Fibroblast of lung (primary cell): ENCODE measurements at regions not wholly inside any gene's neighbourhood (a gene's known extent, or its start where the extent isn't known, plus 50 kb on each side); places are given as distances from the start of the nearest gene placed in this dataset.

Source experiments
- DNase-seq, 2 donors: peaks; one replicate each; pipeline versions ENCODE4 v3.0.0 to v3.0.0-alpha.2; 2010; ENCODE audit warnings: low read depth in 2 of 2
- H2AFZ ChIP-seq: 2 replicates; pipeline ENCODE4 v1.5.1; 2012; ENCODE audit warnings: low read length, control low read depth, inconsistent platforms
- H3K27ac ChIP-seq: 2 replicates; pipeline ENCODE4 v1.5.1; 2011; ENCODE audit warnings: low read length, control low read depth; ENCODE audit not compliant: insufficient read depth
- H3K27me3 ChIP-seq: 2 replicates; pipeline ENCODE4 v1.5.1; 2011; ENCODE audit warnings: mild to moderate bottlenecking, low read length; ENCODE audit not compliant: control insufficient read depth, insufficient read depth
- H3K36me3 ChIP-seq: 2 replicates; pipeline ENCODE4 v1.5.1; 2011; ENCODE audit warnings: low read length; ENCODE audit not compliant: control insufficient read depth, insufficient read depth
- H3K4me1 ChIP-seq: 2 replicates; pipeline ENCODE4 v1.5.1; 2011; ENCODE audit warnings: low read length; ENCODE audit not compliant: control insufficient read depth, insufficient read depth; ENCODE audit errors: extremely low read depth
- H3K4me2 ChIP-seq: 2 replicates; pipeline ENCODE4 v1.5.1; 2011; ENCODE audit warnings: low read length, control low read depth; ENCODE audit not compliant: insufficient read depth; ENCODE audit errors: extremely low read depth
- H3K4me3 ChIP-seq, 4 experiments: fragments of 200-600 bp in 1 of 4; sonication (generic) in 1 of 4; replicated peaks in 1 of 4; 2 replicates each; pipeline ENCODE4 v1.5.1; 2011 to 2016; ENCODE audit warnings: low read length in 4 of 4, low read depth in 3 of 4, mild to moderate bottlenecking in 3 of 4, control low read depth in 2 of 4, inconsistent platforms in 1 of 4, mixed read lengths in 1 of 4; ENCODE audit not compliant: insufficient read depth in 1 of 4; ENCODE audit errors: control extremely low read depth in 1 of 4
- H3K79me2 ChIP-seq: 2 replicates; pipeline ENCODE4 v1.5.1; 2012; ENCODE audit warnings: mild to moderate bottlenecking, low read length, inconsistent platforms; ENCODE audit not compliant: control insufficient read depth, insufficient read depth
- H3K9ac ChIP-seq: 2 replicates; pipeline ENCODE4 v1.5.1; 2011; ENCODE audit warnings: mild to moderate bottlenecking, low read length, control low read depth; ENCODE audit not compliant: insufficient read depth
- H3K9me3 ChIP-seq: 2 replicates; pipeline ENCODE4 v1.5.1; 2012; ENCODE audit warnings: low read depth, low read length; ENCODE audit not compliant: control insufficient read depth, insufficient read depth
- H4K20me1 ChIP-seq: 2 replicates; pipeline ENCODE4 v1.5.1; 2011; ENCODE audit warnings: low read length; ENCODE audit not compliant: control insufficient read depth, insufficient read depth; ENCODE audit errors: extremely low read depth
- CTCF ChIP-seq, 2 donors: IDR thresholded peaks in 1 of 2; conservative IDR thresholded peaks in 1 of 2; 1 replicate in 1 of 2; 2 replicates in 1 of 2; pipeline ENCODE4 v1.5.1; 2011 to 2012; ENCODE audit warnings: low read length in 2 of 2, control low read depth in 1 of 2, inconsistent platforms in 1 of 2, low read depth in 1 of 2, mild to moderate bottlenecking in 1 of 2
- EZH2 ChIP-seq: IDR thresholded peaks from 2 replicates; pipeline ENCODE4 v1.5.1; 2012; ENCODE audit warnings: low read length, control low read depth, mild to moderate bottlenecking; ENCODE audit errors: missing control alignments

DNA sequence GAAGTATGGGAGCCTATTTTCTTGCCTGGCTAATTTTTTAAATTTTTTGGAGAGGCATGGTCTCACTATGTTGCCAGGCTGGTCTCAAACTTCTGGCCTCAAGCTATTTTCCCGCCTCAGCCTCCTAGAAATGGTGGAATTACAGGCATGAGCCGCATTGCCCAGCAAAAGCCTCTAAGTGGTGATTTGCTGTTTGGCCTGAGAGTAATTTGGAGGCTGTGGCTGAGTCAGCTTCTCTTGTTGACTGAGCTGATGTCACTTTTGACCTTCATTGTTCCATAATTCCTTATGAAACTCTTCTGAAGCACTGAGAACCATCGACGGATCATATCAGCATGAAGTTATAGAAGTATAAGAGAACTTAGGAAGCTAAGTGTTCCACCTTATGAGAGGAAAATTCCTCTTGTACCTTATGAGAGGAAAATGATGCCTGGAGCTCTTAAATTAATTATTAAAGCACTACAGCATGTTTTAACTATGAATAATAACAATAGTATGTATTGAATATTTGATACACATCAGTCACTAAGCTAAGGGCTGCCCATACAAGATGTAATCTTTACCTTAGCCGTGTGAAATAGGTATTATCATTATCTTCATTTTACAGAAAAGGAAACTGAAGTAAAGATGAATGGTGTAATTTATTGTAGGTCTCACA is 220.8 kb upstream of the MON1B start:
- Histone ChIP-seq H3K9me3 (no peaks in the 10 kb centered on the region), H3K36me3 (no peaks in the 10 kb centered on the region), H3K4me1 (no peaks in the 10 kb centered on the region), H3K79me2 (no peaks in the 10 kb centered on the region), H2AFZ (no peak overlapping the region), H3K27me3 (no peaks in the 10 kb centered on the region), H3K4me3 (no peak overlapping the region), H3K4me2 (no peak overlapping the region), H3K9ac (no peak overlapping the region), H3K27ac (no peak overlapping the region), H4K20me1 (no peaks in the 10 kb centered on the region)
- TF ChIP-seq EZH2 (no peak), CTCF (conservative IDR thresholded peaks at IDR 0.05 in 1 of 2, IDR thresholded peaks at IDR 0.05 in 1 of 2; ENCODE audit: low read depth in 1 of 2, low read length in 2 of 2) (no peak)
- peak; percentile 18 to 25 for DNase-seq

GRCh38 chr16:76970745-76971099 is 220.3 kb upstream of the MON1B start:
- Histone ChIP-seq H3K9me3 (no peaks in the 10 kb centered on the region), H3K4me1 (no peaks in the 10 kb centered on the region), H3K27ac (no peak overlapping the region), H3K4me3 (no peak overlapping the region), H3K27me3 (no peaks in the 10 kb centered on the region), H3K79me2 (no peaks in the 10 kb centered on the region), H3K36me3 (no peaks in the 10 kb centered on the region), H2AFZ (no peak overlapping the region), H4K20me1 (no peaks in the 10 kb centered on the region), H3K4me2 (no peak overlapping the region), H3K9ac (no peak overlapping the region)
- DNase-seq: no peak
- TF ChIP-seq EZH2: no peak
- no peak for TF ChIP-seq CTCF (conservative IDR thresholded peaks at IDR 0.05 in 1 of 2, IDR thresholded peaks at IDR 0.05 in 1 of 2; ENCODE audit: low read depth in 1 of 2, low read length in 2 of 2)

- H3K79me2 ChIP-seq: no peaks in the 10 kb centered on the region
- H3K36me3 ChIP-seq: no peaks in the 10 kb centered on the region
- no peak overlapping the region for H3K4me3 ChIP-seq
- no peaks in the 10 kb centered on the region for H3K9me3 ChIP-seq
- no peak overlapping the region for H3K4me2 ChIP-seq
- no peaks in the 10 kb centered on the region for H4K20me1 ChIP-seq
- H2AFZ ChIP-seq: no peak overlapping the region
- no peak overlapping the region for H3K27ac ChIP-seq
- no peak for TF ChIP-seq EZH2
- TF ChIP-seq CTCF (conservative IDR thresholded peaks at IDR 0.05 in 1 of 2, IDR thresholded peaks at IDR 0.05 in 1 of 2; ENCODE audit: low read depth in 1 of 2, low read length in 2 of 2): no peak
- no peak for DNase-seq
- no peaks in the 10 kb centered on the region for H3K4me1 ChIP-seq
- H3K9ac ChIP-seq: no peak overlapping the region
- H3K27me3 ChIP-seq: no peaks in the 10 kb centered on the region
Observed at GRCh38 chr16:76976101-76976500, 214.9 kb upstream of the MON1B start.
